HepG2 (cell line): ENCODE measurements at regions not wholly inside any gene's neighbourhood (a gene's known extent, or its start where the extent isn't known, plus 50 kb on each side); places are given as distances from the start of the nearest gene placed in this dataset.
A peak's percentile ranks its signal among the peaks of the same experiment; 100 is the strongest.

Source experiments
- DNMT3B ChIP-seq: conservative IDR thresholded peaks from 2 replicates; pipeline ENCODE4 v1.6.1; 2016; ENCODE audit warnings: missing biosample characterization, control low read depth
- HDAC1 ChIP-seq: sonication (generic); formaldehyde crosslinking; IDR thresholded peaks from 2 replicates; pipeline ENCODE4 v1.5.1; 2020; ENCODE audit warnings: mild to moderate bottlenecking, missing genetic modification reagents
- IRF2 ChIP-seq: IDR thresholded peaks from 2 replicates; pipeline ENCODE4 v1.6.1; 2018; ENCODE audit warnings: missing genetic modification reagents, missing compliant biosample characterization
- MAX ChIP-seq: IDR thresholded peaks from 2 replicates; pipeline ENCODE4 v1.6.1; 2012; ENCODE audit warnings: inconsistent platforms
- PRMT3 ChIP-seq: sonication (generic); formaldehyde crosslinking; IDR thresholded peaks from 2 replicates; pipeline ENCODE4 v1.8.1; 2022; ENCODE audit warnings: low read depth, mild to moderate bottlenecking, moderate library complexity, missing genetic modification reagents, borderline replicate concordance
- RAD21 ChIP-seq: fragments of 450-650 bp; formaldehyde crosslinking; IDR thresholded peaks from 2 replicates; pipeline ENCODE4 v1.5.0; 2020; ENCODE audit warnings: mild to moderate bottlenecking
- REST ChIP-seq, 2 experiments: IDR thresholded peaks; 2 replicates each; pipeline ENCODE4 v1.6.1; 2011 to 2012; ENCODE audit warnings: low read length in 2 of 2, borderline replicate concordance in 1 of 2, low read depth in 1 of 2, mild to moderate bottlenecking in 1 of 2, moderate library complexity in 1 of 2
- SMAD1 ChIP-seq: sonication (generic); formaldehyde crosslinking; IDR thresholded peaks from 2 replicates; pipeline ENCODE4 v1.4.0; 2020; ENCODE audit warnings: missing genetic modification reagents, low read depth, mild to moderate bottlenecking, borderline replicate concordance
- SOX5 ChIP-seq: IDR thresholded peaks from 2 replicates; pipeline ENCODE4 v1.6.1; 2016; ENCODE audit warnings: borderline replicate concordance
- TBL1XR1 ChIP-seq: fragments of 150-350 bp; IDR thresholded peaks from 2 replicates; pipeline ENCODE4 v1.6.1; 2014; ENCODE audit warnings: borderline replicate concordance, low read length; ENCODE audit not compliant: partially characterized antibody
- TBP ChIP-seq: sonication (generic); formaldehyde crosslinking; IDR thresholded peaks from 2 replicates; pipeline ENCODE4 v1.5.0; 2020; ENCODE audit warnings: missing genetic modification reagents
- TBX2 ChIP-seq: sonication (generic); formaldehyde crosslinking; IDR thresholded peaks from 2 replicates; pipeline ENCODE4 v1.5.0; 2020; ENCODE audit warnings: missing genetic modification reagents, mild to moderate bottlenecking, borderline replicate concordance
- TP53 ChIP-seq: sonication (generic); formaldehyde crosslinking; conservative IDR thresholded peaks from 2 replicates; pipeline ENCODE4 v1.4.0; 2020; ENCODE audit warnings: missing genetic modification reagents
- ZFYVE20 ChIP-seq: sonication (generic); formaldehyde crosslinking; IDR thresholded peaks from 2 replicates; pipeline ENCODE4 v1.8.0; 2023; ENCODE audit warnings: low read depth, mild to moderate bottlenecking, moderate library complexity, missing genetic modification reagents, borderline replicate concordance
- ZKSCAN1 ChIP-seq: fragments of 150-350 bp; IDR thresholded peaks from 2 replicates; pipeline ENCODE4 v1.6.1; 2014; ENCODE audit warnings: low read length
- ZNF709 ChIP-seq: sonication (generic); formaldehyde crosslinking; IDR thresholded peaks from 2 replicates; pipeline ENCODE4 v1.5.0; 2020; ENCODE audit warnings: mild to moderate bottlenecking, missing genetic modification reagents
- ZNF749 ChIP-seq: sonication (generic); formaldehyde crosslinking; IDR thresholded peaks from 2 replicates; pipeline ENCODE4 v1.8.0; 2022; ENCODE audit warnings: mild to moderate bottlenecking, missing genetic modification reagents, moderate library complexity, borderline replicate concordance
- ZNF777 ChIP-seq: sonication (generic); formaldehyde crosslinking; IDR thresholded peaks from 2 replicates; pipeline ENCODE4 v1.4.0; 2020; ENCODE audit warnings: missing genetic modification reagents
- ZNF782 ChIP-seq: sonication (generic); formaldehyde crosslinking; IDR thresholded peaks from 2 replicates; pipeline ENCODE4 v1.4.0; 2020; ENCODE audit warnings: missing genetic modification reagents, mild to moderate bottlenecking, borderline replicate concordance
- ZNF83 ChIP-seq: sonication (generic); formaldehyde crosslinking; IDR thresholded peaks from 2 replicates; pipeline ENCODE4 v1.4.0; 2020; ENCODE audit warnings: missing genetic modification reagents, mild to moderate bottlenecking, borderline replicate concordance
- ZNF879 ChIP-seq: sonication (generic); formaldehyde crosslinking; IDR thresholded peaks from 2 replicates; pipeline ENCODE4 v1.8.1; 2023; ENCODE audit warnings: missing genetic modification reagents
- ZSCAN31 ChIP-seq: sonication (generic); formaldehyde crosslinking; IDR thresholded peaks from 2 replicates; pipeline ENCODE4 v1.5.0; 2020; ENCODE audit warnings: low read depth, mild to moderate bottlenecking, missing genetic modification reagents
- TF ChIP-seq, protein P1 (sequence below): sonication (generic); formaldehyde crosslinking; IDR thresholded peaks from 2 replicates; pipeline ENCODE4 v1.4.0; 2020; ENCODE audit warnings: mild to moderate bottlenecking, missing genetic modification reagents
- TF ChIP-seq, protein P2 (sequence below): sonication (generic); formaldehyde crosslinking; IDR thresholded peaks from 2 replicates; pipeline ENCODE4 v1.4.0; 2020; ENCODE audit warnings: missing genetic modification reagents, borderline replicate concordance

DNA sequence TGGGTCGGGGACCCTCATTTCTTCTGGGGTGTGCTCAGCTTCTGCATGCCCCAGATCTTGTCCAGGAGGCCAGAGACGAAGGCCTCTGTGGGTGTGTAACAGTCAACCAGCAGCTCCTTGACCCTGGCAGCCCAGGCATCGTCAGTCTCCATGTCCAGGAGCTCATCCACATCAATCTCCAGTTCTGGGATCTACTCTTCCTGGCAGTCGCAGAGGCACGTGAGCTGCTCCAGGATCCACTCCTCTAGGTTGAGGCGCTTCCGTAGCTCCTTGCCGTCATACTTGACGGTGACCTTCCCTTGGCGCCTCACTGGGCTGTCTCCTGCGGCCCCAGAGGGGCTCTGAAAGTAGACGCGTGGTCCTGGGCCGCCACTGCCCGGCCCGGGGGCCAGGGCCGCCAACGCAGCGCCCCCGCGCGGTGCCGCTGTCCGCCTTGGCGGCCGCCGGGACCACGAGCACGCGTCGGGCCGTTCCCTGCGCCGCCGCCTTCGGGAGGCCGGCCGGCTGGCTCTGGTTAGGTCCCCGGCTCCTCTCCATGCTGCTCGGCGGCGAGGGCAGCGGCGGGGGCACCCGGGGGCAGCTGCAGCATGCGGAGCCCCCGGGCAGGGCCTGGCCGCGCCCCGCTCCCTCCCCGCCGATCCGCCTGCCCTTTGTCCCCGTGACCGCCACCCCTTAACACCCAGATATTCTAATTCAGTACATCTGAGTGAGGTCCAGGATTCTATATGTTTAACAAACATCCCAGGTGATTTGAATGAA, 170.5 kb downstream of the SEPTIN7 start (continued):
- peak; percentile 50 for TF ChIP-seq MAX
- TF ChIP-seq ZNF83 (CRISPR knock-in tag) = no peak
- TF ChIP-seq SOX5 (CRISPR knock-in tag) = no peak
- no peak for TF ChIP-seq ZNF879 (CRISPR knock-in tag)
- no peak for TF ChIP-seq ZNF782 (CRISPR knock-in tag)
- TF ChIP-seq, protein P1, sequence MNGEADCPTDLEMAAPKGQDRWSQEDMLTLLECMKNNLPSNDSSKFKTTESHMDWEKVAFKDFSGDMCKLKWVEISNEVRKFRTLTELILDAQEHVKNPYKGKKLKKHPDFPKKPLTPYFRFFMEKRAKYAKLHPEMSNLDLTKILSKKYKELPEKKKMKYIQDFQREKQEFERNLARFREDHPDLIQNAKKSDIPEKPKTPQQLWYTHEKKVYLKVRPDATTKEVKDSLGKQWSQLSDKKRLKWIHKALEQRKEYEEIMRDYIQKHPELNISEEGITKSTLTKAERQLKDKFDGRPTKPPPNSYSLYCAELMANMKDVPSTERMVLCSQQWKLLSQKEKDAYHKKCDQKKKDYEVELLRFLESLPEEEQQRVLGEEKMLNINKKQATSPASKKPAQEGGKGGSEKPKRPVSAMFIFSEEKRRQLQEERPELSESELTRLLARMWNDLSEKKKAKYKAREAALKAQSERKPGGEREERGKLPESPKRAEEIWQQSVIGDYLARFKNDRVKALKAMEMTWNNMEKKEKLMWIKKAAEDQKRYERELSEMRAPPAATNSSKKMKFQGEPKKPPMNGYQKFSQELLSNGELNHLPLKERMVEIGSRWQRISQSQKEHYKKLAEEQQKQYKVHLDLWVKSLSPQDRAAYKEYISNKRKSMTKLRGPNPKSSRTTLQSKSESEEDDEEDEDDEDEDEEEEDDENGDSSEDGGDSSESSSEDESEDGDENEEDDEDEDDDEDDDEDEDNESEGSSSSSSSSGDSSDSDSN (CRISPR knock-in tag) = peak; percentile 36; the same call in 1 of the 2 replicates
- no peak for TF ChIP-seq IRF2
- no peak for TF ChIP-seq TBX2
- TF ChIP-seq ZKSCAN1 = no peak
- no peak for TF ChIP-seq SMAD1 (CRISPR knock-in tag)
- TF ChIP-seq HDAC1 (CRISPR knock-in tag) = no peak
- TF ChIP-seq ZSCAN31 (CRISPR knock-in tag) = no peak
- TF ChIP-seq RAD21 = 0 out of 2 replicates have a peak, but pooled peaks have one; percentile 35
- TF ChIP-seq PRMT3 (CRISPR knock-in tag) = no peak
- no peak for TF ChIP-seq TBL1XR1
- no peak for TF ChIP-seq TBP (CRISPR knock-in tag)
- TF ChIP-seq ZNF777 (CRISPR knock-in tag) = no peak; the same call in 1 of the 2 replicates
- no peak for TF ChIP-seq ZNF749 (CRISPR knock-in tag)
- TF ChIP-seq ZNF709 = no peak
- no peak for TF ChIP-seq TP53 (CRISPR knock-in tag)
- no peak for TF ChIP-seq DNMT3B
- no peak for TF ChIP-seq ZFYVE20 (CRISPR knock-in tag)
- TF ChIP-seq, protein P2, sequence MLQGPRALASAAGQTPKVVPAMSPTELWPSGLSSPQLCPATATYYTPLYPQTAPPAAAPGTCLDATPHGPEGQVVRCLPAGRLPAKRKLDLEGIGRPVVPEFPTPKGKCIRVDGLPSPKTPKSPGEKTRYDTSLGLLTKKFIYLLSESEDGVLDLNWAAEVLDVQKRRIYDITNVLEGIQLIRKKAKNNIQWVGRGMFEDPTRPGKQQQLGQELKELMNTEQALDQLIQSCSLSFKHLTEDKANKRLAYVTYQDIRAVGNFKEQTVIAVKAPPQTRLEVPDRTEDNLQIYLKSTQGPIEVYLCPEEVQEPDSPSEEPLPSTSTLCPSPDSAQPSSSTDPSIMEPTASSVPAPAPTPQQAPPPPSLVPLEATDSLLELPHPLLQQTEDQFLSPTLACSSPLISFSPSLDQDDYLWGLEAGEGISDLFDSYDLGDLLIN (CRISPR knock-in tag) = no peak
- no peak for TF ChIP-seq REST (IDR thresholded peaks at IDR 0.05; ENCODE audit: borderline replicate concordance in 1 of 2, low read depth in 1 of 2, low read length in 2 of 2)
